GM21390 (cell line): ENCODE measurements at regions not wholly inside any gene's neighbourhood (a gene's known extent, or its start where the extent isn't known, plus 50 kb on each side); places are given as distances from the start of the nearest gene placed in this dataset.

ENCODE experiments used
- ATAC-seq: cut with Tn5 transposase; IDR thresholded peaks from one replicate; pipeline ENCODE4 v1.9.1; 2021; ENCODE audit not compliant: unreplicated experiment

DNA sequence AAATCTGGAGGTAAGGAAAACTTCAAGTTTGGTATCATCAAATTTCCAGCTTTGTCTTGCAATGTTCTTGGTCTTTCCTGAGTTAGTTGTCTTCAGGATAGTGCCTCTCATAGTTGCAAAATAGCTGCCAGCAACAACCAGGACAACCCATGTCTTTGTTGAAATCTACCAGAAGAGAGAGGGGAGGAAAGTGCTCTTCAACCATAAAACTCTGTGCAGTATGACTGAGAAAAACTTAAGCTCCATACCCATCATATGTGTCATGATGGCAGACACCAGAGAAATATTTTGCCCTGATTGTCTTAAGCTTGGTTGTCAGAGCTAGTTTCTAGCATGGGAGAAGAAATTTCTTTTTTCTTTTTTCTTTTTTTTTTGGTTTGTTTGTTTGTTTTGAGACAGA is 103.3 kb downstream of the SPRY2 start:
- ATAC-seq, result no peak

DNA sequence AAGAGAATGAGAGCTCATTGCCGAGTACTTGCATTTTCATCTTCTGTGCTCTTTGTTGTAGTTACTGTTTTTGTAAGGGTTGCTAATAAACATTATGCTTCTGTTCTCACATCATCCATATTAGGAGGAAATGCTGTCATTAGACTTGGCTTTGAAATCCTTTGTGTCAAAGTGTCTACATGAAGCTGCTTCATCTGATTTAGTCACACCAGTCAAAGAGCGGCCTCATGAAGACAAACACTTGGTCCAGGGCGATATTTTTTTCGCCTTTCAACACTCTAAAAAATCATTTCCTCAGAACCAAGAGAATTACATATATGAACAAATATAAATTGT is 105.0 kb downstream of the SPRY2 start:
- ATAC-seq, result no peak

DNA sequence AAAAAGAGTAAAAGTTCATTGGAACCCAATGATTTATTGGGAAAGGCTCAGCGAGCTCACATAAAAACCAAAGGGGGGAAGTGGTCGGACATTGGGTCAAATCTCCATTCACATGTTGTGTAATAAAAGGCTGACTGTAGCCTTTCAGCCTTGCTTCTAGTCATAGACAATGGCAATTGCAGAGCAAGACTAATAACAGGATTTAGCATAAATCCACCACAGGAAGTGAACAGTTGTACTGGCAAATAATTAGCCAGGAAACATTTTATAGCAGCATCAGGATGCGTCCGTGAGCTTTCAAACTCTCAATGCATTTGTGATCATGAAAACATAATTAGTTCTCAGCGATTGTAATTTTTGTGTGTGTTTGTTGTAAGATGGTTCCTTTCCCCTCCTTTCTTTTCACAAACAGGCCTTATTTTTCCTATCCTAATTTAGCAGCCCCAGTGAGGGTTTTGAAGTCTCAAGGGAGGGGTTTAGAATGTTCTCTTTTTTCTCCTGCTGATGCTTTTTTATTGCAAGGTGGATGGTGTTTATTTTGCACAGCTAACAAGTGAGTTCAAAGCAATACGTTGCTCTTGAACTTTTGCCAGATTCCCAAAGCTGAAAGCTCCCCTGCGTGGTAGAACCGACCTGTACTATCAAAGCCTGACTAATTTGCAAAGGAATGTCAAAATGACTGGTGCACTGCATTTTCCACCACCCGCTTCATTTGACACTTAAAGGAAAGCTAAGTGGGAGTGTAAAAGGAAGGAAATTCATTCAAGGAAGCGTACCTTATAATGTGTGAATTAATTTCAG is 105.6 kb downstream of the SPRY2 start:
- peak; percentile 76 for ATAC-seq

DNA sequence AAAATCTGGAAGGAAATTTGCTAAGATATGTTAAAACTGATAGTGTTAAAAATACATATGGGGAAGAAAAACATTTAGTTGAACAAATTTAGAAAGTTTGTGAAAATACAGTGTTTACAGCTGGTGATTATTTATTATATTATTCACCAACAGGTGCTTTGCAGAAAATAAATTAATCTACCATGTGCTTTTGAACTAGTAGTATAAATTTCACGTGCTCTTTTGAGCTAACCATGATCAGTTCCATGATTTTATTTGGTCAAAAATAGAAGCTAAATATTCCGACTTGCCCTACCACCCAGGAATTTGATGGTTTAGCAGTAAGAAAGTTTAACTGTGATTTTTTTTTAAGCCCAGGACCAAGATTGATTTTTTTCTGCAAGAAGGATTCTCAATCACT is 113.3 kb downstream of the SPRY2 start:
- ATAC-seq, result no peak

DNA sequence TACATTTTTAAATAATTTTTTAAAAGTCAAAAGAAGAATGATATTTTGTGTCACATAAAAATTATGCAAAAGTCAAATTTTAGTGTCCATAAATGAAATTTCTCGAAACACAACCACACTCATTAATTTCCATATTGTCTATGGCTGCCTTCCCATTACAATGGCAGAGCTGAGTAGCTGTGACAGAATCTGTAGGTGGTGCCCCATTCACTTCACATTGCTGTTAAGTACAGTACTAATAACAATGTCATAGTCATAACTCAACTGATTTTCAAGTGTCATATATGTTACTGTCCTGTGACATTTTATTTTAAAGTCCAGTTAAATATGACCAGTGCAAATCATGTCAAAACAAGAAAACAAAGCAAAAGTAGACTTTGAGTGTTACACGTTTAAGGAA is 114.3 kb downstream of the SPRY2 start:
- no peak for ATAC-seq

DNA sequence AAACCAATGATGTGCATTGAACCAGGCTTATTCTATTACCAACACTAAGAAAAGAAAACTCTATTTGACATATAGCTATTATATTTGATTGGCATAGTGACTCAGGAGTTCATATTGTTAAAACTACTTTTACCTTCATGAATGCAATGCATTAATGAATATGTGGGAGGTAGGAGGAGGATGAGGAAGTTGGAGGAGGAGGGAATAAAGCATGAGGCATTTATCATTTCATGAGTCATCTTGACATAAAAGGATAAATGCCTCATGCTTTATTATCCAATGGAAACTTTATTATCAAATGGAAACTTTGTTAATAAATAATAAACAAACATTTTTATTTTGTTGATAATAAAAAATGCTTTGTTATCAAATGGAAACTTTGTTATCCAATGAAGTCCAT is 116.5 kb downstream of the SPRY2 start:
- no peak for ATAC-seq

DNA sequence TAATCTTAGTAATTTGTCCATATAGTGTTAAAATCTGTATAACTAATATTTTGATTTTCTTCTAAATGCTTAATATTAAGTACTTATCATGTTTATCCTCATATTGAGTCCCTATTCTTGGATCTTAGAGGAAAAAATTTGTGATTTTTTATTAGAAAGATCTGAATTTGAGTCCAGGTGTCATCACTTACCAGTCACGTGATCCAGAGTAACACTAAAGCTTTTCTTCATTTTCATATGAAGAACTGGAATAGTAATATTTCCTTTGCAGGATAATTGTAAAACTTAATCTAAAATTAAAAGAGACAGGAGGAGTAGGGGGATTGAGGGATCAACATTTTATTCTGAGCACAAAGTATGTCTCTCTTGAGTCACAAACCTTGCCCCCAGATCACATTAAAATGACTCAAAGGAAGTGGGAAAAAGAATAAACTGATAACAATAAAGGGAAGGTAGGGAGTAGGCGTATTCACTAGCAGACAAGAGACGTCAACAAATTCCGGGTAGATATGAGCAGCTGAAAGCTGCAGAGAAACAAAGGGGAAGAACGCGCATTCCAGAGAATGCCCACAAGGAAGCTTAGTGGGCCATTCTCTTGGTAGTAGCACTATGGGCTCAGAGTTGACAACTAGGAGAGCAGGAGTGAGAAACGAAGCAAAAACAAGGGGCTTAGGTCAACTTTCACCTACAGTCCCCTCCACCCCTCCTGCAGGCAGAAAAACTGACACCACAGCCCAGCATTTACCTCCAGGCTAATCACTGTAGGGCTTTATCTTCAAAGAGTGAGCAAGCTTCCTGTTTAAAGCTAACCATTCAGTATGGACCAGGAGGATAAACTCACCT is 123.1 kb downstream of the SPRY2 start:
- ATAC-seq, result no peak

DNA sequence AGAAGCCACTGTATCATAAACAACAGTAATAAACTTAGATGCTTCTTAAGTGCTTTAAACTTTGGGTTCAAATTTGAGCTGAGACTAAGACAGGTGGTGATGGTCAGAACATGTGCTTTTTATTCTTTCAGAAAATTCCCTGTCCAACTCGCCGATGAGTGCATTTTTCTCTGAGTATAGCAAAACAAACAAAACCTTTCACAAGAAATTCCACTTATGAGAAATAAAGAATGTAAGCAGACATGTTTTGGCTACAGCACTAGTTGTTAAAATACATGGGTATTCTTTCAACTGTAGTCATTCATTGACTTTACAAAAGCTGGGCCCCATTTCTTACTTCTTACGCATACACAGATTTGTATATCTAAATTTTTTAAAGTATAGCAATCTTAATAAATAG is 125.6 kb downstream of the SPRY2 start:
- ATAC-seq, result no peak

DNA sequence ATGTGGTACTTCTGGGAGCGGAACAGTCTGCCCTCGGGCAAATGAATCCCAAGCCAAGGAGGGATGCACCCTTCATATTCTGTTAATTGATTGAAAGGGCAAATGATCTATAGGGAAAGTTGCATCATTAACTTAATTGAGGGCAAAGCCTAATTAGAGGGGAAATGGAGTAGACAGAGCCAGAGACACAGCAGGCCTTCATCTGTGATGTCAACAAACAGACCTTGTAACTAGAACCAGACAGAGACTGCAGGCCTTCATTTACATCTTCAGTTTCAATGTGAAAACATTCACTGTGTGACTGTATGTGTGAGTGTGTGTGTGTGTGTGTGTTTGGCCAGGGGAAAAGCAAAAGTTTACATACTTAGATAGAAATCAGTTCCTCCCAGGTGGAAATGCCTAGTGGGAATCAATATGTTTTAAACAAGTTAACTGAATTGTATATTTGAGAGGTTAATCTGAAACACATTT is 126.4 kb downstream of the SPRY2 start:
- ATAC-seq, result no peak

DNA sequence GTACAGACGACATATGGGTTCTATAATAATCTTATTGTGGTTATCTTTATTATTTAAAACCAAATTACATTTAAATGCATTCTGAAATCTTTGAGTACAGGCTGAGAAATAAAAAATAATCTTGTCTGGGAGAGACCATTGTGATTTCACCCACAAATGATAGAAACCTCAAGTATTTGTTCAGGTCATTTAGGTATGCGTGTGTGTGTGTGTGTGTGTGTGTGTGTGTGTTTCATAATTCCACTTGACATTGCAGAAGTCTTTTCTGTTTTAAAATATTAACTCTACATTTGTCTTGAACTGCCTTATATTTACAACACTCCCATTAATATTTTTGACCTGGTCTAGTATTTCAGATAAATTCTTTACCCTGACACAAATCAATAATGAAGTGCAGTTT is 126.9 kb downstream of the SPRY2 start:
- ATAC-seq, result no peak

DNA sequence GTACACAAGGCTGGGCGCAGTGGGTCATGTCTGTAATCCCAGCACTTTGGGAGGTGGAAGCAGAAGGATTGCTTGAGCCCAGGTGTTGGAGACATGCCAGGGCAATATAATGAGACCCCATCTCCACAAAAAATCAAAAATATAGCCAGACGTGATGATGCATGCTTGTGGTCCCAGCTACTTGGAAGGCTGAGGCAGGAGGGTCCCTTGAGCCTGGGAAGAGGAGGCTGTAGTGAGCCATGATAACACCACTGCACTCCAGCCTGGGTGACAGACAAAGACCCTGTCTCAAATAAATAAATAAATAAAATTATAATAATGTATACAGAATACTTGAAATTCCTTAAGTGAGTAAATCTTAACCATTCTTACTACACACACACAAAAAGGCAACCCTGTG is 127.7 kb downstream of the SPRY2 start:
- ATAC-seq, result no peak

DNA sequence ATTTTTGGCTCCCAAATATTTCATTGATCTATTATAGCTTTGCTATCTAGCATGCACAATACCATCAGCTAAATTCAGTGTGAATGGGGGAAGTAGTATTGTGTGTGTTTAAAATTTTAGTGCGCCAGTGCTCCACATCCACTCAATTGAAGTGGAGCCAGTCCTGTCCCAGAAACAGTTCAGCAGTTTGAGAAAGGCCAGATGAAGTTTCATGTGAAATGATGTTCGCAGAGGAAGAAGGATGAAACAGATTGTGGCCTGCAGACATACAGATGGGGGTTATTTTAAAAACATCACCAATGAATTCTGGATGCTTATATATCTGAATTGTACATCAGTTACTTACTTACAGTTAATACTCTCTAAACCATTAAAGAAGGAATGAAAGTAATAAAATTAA is 129.4 kb downstream of the SPRY2 start:
- ATAC-seq, result no peak

DNA sequence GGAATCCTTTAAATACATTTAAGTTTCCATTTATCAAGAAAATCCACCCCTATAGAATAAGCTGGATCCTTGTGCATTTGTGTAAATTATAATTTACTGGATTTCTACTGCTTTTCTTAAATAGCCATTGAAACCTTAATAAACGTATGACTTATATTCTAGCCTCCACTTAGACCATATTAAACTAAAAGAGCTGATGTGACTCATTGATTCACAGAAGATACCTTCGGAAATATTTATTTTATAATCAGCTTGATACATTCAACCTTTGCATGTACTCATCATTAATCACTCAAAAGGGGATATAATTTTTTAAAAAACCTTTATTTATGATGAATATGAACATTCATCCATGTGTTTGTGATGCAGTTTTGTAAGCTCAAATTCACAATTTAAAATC is 136.3 kb downstream of the SPRY2 start:
- no peak for ATAC-seq

DNA sequence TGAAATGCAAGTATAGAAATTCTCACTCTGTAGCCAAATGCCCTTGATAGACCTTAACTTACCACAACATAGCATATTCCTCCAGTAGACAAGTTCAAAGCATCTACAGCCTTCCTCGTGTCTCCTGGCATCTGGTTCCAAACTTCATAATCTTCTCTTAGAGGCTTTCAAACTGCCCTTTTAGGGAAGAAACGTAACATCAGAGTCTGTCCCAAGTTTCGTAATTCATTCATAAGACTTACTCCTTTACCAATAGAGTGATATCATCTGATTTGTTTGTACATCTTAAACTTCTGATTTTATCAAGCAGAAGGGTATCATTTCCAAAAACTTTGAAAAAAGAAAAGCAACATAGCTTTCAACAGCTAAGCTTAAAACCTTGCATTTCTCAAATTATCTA is 137.4 kb downstream of the SPRY2 start:
- no peak for ATAC-seq

DNA sequence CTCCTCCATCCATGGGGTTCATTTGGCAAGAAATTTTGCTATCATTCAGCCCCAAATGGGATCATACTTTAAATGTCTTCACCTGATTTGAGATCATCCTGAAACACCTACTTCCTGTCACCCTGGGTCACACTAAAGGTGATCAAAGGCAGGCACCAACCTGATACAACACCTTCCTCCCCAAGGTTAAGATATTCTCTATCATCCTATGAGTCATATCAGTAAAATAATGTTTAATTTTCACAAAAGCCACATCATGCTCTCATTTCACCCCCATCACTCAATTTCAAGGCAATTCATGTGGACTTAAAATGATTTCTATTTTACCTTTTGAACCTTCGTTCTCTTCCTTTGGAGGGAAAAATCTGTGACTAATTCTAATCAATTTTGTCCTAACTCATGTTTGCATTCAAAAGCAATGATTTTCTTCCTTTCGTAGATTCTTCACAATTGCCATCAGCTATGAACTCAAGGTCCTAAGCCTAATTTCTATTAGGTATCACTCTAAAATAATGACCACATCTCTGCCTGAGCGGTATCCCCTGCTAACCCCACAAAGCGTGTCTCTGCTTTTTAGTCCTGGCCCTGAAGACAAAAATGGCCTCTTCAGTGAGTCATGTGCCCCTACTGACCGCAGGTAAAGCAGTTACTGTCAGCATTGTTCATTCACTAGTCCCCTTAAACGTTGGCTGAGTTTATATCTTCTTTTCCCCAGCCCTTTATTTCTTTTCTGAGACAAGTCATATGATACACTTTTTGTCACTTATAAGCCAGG is 139.0 kb downstream of the SPRY2 start:
- ATAC-seq, result no peak

DNA sequence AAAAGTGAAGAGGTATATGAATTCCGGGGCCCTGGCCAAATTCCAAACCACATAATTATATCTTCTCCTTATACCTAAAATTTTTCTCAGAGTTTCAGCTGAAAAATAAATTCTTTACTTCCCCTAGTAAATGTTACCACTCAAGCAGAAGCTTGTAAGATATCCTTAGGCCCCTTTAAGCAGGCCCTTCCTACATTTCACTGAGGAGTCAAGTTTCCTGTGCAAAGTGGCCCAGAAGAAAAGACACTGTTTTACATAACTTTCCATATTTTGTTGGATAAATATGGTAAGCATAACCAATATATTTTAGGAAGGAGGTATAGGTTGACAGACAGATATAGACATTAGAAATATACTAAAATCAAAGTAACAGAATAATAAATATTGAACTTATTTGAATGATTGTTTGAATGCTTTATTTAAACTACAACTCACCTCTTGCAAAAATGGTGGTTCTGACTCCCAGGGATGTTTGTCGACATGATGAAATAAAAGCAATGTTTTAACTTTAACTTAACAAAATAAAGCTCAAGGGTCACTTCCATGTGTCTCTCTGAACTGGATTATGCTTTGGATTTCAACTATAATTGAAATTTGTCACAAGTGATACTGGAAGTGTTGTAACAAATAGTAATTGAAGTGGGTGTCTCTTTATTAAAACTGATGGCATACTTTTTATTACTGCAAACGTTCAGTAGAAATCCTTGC is 141.2 kb downstream of the SPRY2 start:
- ATAC-seq, result no peak

DNA sequence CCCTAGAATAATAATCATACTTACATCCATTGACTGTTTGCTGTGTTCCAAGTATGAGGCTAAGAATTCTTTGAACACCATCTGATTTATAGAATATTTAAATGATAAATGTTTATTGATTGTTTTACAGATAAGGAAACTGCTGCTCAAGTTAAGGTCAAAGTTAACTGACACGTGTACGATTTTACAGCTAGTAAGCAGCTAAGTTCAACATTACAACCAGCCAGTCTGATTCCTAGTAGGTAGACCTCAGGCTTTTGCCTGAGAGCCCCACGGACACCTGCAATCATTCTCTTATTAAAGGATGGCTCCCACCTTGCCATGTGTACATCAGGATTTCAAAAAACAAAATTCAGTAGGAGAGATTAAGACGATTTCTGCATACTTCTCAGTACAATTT is 141.9 kb downstream of the SPRY2 start:
- no peak for ATAC-seq

DNA sequence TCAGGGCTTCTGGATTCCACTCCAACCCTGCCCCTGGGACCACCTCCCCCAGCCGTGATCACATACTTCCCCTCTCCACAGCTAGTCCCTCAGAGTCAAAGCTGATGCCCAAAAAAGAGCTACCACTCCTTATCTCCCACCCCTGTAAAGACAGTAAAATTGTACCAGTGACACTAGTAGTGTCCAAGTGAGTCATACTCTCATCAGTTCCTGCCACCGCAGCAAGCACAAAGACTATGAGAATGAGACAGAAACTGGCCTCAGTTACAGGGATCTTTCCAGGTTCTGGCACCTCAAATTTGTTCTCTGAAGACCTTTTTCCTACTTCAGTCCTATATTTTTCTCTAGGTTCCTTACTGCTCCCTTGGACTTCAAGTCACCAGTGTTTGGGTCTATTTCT is 144.2 kb downstream of the SPRY2 start:
- no peak for ATAC-seq

DNA sequence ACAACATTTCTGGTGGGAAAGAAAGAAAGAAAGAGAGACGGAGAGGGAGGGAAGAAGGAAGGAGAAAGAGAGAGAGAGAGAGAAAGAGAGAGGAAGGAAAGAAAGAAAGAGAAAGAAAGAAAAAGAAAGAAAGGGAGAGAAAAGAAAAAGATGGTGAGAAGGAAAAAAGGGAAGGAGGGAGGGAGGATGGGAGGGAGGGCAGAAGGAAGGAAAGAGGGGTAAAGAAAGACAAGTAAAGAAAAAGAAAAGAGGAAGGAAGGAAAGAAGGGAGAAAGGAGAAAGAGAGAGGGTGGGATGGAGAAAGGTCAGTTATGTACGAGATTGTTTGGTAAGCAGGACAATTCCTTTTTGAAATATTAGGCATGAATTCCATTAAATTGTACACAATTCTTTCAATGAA is 145.3 kb downstream of the SPRY2 start:
- ATAC-seq, result no peak

DNA sequence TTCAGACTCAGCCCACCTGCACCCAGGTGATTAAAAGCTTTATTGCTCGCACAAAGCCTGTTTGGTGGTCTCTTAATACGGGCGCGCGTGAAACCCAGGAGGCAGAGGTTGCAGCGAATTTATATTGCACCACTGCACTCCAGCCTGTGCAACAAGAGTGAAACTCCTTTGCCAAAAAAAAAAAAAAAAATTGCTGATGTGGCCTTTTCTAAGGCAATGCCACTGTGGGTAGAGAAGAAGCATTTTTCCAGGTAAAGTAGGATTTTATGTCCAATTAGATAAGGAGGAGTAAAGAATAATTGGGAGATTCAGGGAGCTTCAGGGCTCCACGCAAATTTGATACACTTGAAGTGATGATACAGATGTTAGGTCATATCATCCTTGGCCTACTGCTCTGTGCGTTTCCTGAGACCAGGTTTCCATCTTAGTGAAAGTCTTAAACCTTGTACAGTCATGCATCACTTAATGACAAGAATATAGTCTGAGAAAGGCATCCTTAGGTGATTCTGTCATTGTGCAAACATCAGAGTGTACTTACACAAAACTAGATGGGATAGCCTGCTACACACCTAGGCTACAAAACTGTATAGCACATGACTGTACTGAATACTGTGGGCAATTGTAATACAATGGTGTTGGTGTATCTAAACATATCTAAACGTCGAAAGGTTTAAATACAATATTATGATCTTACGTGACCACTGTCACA is 150.9 kb downstream of the SPRY2 start:
- ATAC-seq, result no peak
